DMS53 treated with DMSO at 0.1 percent for 48 hours (cell line): ENCODE measurements at regions not wholly inside any gene's neighbourhood (a gene's known extent, or its start where the extent isn't known, plus 50 kb on each side); places are given as distances from the start of the nearest gene placed in this dataset.
A peak's percentile ranks its signal among the peaks of the same experiment; 100 is the strongest.

ENCODE experiments used
- DNase-seq: peaks from one replicate; lab custom pipeline; 2025; ENCODE audit not compliant: unreplicated experiment; lab: John Stamatoyannopoulos, UW

- DNase-seq = no peak
These were observed 176.9 kb upstream of the CITED2 start for GRCh38 chr6:139551376-139551775.

DNA sequence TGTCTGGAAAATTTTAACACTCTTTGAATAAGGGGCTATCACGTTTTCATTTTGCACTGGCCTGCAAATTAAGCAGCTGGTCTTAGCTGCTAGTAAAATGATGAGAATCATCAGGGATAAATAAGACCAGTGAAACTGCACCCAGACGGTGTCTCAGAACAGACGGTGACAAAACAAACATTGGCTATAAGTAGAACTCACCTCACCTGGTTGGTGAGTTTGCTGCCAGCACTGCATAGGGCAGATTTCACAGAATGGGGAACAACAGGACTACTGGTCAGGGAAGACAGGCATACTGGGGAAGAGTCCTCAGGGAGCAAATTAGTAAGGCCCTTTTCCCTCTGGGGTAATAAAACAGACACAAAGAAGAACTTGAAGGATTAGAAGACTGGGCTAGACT, 175.9 kb upstream of the CITED2 start:
- peak; percentile 26 for DNase-seq

GRCh38 chr6:139549561-139550070, 175.2 kb upstream of the CITED2 start:
- DNase-seq = no peak

GRCh38 chr6:139547804-139548203, 173.4 kb upstream of the CITED2 start:
- no peak for DNase-seq

GRCh38 chr6:139547122-139547776, 172.8 kb upstream of the CITED2 start:
- no peak for DNase-seq

GRCh38 chr6:139546106-139546472, 171.6 kb upstream of the CITED2 start:
- DNase-seq = no peak

DNA sequence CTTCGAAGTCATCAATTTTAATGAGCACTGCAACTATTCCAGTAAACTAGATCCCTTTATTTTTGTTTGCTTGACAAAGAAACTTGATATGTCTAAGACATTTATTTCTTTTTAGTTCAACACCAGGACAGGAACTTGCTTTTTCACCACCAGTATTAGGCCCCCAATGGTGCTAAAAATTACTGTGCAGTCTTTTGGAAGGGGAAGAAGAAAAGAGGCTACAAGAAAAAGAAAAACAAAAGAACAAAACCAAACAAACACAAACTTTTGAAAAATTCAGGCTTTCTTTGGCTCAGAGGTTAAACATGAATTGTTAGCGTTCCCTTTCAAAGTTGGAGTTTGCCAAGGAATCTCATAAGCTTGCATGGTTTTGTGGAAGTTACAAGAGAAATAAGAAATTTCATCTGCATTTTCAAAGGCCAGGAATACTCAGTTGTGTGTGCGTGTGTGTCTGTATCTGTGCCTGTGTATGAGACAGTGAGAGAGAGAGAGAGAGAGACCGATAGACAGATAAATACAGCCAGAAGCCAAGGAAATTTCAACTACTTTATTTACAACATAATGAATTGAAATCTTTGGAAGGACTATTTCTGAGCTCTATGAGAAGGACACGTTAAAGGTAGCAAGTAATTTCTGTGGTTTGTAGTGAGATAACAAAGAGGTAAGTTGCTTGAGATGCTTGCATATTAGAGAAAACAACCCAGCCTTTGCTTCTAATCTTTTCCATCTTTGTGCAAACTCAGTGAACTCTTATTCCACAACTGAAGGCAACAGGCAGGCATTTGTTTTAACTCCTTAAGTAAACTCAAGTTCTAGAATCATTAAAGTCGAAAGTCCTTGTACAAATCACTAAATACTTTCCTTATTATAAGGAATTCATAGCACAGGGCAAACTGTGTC, 171.0 kb upstream of the CITED2 start:
- no peak for DNase-seq

GRCh38 chr6:139544701-139545057, 170.2 kb upstream of the CITED2 start:
- DNase-seq = no peak

GRCh38 chr6:139542351-139542750, 167.9 kb upstream of the CITED2 start:
- no peak for DNase-seq

- DNase-seq = no peak
These were observed 166.4 kb upstream of the CITED2 start for GRCh38 chr6:139540894-139541293.

DNA sequence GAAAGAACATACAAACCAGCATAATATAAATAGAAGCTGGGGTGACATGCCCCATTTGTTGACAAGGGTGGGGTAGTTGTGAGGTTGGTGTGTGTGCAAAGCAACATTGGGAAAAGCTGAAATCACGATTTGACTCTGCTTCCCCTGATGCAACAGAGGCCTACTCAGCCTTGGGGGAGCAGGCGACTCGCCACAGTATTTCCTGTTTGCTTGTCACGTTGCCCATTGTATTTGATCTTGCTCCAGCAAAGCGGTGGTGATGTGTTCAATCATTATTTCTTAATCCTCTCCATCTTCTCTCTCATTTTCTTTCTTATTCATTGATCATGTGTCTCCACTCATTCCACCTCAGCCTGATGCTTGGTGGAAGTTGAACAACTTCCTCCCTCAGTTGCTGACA, 165.8 kb upstream of the CITED2 start:
- DNase-seq = no peak

GRCh38 chr6:139539852-139540251, 165.4 kb upstream of the CITED2 start:
- no peak for DNase-seq

GRCh38 chr6:139538366-139538765, 163.9 kb upstream of the CITED2 start:
- DNase-seq = no peak

- DNase-seq = peak; percentile 81
These were observed 162.5 kb upstream of the CITED2 start for GRCh38 chr6:139536751-139537617.

DNA sequence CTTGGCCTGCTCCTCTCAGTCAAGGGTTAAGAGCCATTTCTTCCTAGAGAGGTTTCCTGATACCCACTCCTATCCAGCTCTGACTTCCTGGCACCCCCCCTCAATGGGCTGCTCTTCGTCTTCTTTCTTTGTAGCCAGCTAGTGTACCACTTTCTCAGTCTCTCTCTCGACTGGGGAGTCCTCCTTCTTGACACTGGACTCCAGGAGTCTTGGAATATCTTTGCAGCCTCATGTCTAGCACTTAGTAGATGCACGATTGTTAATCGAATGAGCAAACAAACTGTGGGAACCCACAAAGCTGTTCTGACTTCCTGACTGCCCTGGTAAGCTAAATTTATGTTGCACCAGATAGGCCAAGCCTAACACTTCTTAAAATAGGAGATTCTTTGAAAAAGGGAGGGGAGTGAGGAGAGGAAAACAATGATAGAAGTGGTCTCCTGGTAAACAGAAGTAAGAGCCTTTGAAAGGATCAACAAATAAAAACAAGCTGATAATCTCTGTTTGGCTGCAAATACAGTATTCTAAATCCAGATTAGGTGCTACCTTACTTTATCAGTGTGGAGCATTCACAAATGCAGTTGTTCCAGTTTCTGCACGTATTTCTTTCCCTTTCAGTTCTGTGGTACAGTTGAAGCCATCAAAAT, 160.1 kb upstream of the CITED2 start:
- no peak for DNase-seq

- peak; percentile 24 for DNase-seq
These were observed 159.4 kb upstream of the CITED2 start for GRCh38 chr6:139533573-139534471.

DNA sequence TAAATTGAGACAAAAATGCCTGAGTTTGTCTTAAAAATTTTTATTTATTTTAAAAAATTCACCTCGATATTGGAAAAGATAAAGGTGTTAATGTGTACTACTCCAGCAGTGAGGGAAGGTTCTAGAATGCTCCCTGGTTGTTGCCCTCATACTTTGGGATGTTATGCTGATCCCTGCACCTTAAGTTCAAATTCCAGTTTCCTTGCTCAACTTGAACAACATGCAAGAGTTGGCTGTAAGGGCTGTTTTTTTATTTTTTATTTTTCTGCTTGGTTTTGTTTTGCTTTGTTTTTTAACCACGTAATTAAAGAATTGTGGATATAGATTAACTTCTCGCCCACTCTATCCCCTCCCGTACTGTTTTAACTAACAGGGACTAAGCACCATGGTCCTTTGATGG, 158.7 kb upstream of the CITED2 start:
- no peak for DNase-seq

DNA sequence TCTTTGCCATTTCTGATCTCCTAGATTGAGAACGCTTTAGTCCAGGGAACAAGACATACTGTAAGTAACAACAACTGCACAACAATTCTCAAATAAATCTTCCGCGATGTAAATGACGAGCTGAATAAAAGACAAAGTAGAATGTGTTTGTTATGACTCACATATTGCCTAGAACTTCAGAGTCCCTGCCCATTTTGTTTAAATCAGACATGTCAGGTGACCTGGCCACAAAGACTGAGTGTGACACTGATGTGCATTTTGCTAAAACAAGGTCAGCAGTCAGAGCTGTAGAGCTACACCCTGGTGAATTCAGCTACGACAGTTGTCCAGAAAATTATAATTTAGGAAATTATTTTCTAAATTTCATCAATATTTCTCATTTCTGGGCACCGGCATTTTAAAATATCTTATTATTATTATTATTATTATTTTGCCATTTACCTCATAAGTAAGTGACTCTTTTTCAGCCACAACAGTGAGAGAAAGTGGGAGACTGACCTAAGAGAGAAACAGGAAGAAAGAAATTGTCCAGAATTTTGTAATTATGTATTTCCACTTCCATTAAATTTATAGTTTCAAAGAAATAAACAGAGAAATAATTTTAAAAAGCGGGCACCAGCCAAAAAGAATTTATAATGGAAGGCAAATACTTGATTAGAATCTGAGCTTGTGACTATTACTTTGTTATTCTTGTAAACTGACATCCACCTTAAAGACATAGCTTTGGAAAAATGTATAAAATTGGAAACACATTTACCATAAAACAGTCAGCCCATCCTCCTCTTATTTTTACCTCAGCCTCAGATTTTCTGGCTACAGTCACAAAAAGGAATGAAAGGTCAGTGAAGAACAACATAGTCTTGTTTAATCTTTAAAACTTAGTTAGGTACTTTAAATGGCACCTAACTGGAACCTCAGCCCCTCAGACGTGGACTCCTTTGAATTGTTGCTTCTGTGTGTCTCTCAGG, 157.0 kb upstream of the CITED2 start:
- DNase-seq = no peak

DNA sequence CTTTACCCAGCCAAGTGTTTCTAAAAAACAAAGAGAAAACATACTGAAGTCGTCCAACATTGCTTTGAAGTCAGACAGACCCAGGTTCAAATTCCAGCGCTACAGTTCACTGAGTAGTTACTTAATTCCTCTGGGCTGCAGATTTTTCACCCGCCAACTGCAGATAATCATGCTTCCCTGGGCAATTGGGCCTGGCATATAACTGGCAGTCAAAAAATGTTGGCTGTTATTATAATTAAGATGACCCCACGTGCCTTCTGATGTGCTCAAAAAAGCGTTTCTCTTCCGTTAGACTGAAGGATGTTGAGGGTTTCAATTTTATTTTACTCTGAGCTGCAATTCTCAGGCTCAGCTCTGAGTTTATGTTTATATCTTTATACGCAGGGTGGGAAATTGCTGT, 156.1 kb upstream of the CITED2 start:
- DNase-seq = no peak
